ENCODE measurements at regions not wholly inside any gene's neighbourhood (a gene's known extent, or its start where the extent isn't known, plus 50 kb on each side); places are given as distances from the start of the nearest gene placed in this dataset.
"Not testable (repeated sequence)": the region's sequence is repeated elsewhere in the genome, so short reads cannot be mapped to it uniquely, and the experiment has no call there.

DNA sequence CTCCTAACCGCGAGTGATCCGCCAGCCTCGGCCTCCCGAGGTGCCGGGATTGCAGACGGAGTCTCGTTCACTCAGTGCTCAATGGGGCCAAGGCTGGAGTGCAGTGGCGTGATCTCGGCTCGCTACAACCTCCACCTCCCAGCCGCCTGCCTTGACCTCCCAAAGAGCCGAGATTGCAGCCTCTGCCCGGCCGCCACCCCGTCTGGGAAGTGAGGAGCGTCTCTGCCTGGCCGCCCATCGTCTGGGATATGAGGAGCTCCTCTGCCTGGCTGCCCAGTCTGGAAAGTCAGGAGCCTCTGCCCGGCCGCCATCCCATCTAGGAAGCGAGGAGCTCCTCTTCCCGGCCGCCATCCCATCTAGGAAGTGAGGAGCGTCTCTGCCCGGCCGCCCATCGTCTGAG lies 58.8 kb upstream of the ANKRD30BL start:
- FAIRE-seq, result not testable (repeated sequence)

GRCh38 chr2:132221886-132222285 lies 60.1 kb upstream of the ANKRD30BL start:
- not testable (repeated sequence) for DNase-seq (ENCODE audit: insufficient read length, low spot score); FAIRE-seq

More for the DNA sequence above, 58.8 kb upstream of the ANKRD30BL start:
- not testable (repeated sequence) for DNase-seq (ENCODE audit: insufficient read length, low spot score)

- TF ChIP-seq CTCF (IDR thresholded peaks at IDR 0.05; ENCODE audit: insufficient read depth, missing control alignments), result no peak
- FAIRE-seq (no peak), DNase-seq (ENCODE audit: insufficient read length, low spot score) (no peak)
Measured at GRCh38 chr2:132252191-132252893, 90.6 kb upstream of the ANKRD30BL start.

DNA sequence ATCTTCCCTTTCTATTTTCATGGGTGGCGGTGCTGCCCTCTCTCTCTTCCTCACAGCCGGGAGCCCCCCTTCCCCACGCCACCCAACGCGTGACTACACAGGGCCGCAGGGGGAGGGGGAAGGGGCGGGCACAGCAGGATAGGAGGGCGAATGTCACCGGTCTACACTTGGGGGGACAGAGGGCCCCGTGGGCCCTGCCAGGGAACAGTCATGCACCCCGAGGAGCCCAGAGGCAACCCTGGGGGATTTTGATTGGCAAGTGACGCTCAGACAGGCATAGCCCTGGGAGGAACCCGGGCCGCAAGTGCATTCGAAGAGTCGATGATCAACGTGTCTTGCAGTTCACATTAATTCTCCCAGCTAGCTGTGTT lies 91.1 kb upstream of the ANKRD30BL start:
- FAIRE-seq (no peak), DNase-seq (ENCODE audit: insufficient read length, low spot score) (no peak)
- TF ChIP-seq CTCF (IDR thresholded peaks at IDR 0.05; ENCODE audit: insufficient read depth, missing control alignments), result no peak

DNA sequence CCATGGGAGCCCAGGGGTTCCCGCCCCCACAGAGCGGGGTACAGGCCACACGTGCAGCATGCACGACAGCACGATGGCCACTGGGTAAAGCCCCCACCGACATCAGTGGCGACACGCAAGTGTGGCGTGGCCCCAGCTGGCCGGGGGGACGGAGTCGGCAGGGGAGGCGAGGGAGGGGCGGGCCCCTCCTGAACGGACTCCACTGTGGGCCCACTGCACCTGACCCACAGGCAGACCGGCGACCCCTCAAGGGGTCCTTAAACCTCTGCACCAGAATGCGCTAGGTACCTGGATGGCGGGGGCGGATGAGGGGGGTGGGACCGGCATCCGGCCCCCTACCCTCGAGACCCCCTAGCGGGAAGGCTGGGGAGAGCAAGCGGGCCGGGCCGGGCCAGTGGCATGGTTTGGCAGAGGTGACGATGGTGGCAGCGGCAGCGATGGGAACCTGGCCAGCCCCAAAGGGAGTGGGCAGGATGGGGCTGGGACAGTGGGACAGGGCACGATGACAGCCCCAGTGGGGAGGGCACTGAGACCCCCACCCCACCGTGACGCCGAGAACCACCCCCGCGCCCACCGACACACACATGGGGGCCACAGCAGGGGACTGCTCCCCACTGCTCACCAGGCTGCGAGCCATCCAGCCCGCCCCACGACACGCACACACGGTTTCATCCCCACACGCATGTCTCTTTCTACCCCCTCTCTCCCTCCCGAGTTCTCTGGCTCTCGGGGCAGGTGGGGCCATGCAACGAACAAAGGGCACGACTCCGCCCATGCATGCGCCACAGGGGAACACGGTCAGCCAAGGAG lies 91.9 kb upstream of the ANKRD30BL start:
- TF ChIP-seq CTCF (IDR thresholded peaks at IDR 0.05; ENCODE audit: insufficient read depth, missing control alignments), result no peak
- DNase-seq (ENCODE audit: insufficient read length, low spot score) (no peak), FAIRE-seq (no peak)

DNA sequence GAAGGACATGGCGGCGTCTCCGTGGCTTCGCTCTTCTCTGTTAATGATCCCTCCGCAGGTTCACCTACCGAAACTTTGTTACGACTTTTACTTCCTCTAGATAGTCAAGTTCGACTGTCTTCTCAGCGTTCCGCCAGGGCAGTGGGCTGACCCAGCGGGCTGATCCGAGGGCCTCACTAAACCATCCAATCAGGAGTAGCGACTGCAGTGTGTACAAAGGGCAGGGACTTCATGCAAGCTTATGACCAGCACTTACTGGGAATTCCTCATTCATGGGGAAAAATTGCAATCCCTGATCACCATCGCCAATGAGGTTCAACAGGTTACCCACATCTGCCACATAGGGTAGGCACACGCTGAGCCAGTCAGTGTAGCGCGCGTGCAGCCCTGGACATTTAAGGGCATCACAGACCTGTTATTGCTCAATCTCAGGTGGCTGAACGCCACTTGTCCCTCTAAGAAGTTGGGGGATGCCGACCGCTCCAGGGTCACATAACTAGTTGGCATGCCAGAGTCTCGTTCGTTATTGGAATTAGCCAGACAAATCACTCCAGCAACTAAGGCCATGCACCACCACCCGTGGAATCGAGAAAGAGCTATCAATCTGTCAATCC lies 92.7 kb upstream of the ANKRD30BL start:
- not testable (repeated sequence) for FAIRE-seq; DNase-seq (ENCODE audit: insufficient read length, low spot score)

GRCh38 chr2:132255714-132256113 lies 94.0 kb upstream of the ANKRD30BL start:
- DNase-seq (ENCODE audit: insufficient read length, low spot score), result no peak
- FAIRE-seq, result no peak

More at GRCh38 chr2:132255714-132256113, 94.0 kb upstream of the ANKRD30BL start:
- TF ChIP-seq CTCF (IDR thresholded peaks at IDR 0.05; ENCODE audit: insufficient read depth, missing control alignments), result no peak

All from D721Med (cell line).